ENCODE measurements at regions not wholly inside any gene's neighbourhood (a gene's known extent, or its start where the extent isn't known, plus 50 kb on each side); places are given as distances from the start of the nearest gene placed in this dataset.

DNA sequence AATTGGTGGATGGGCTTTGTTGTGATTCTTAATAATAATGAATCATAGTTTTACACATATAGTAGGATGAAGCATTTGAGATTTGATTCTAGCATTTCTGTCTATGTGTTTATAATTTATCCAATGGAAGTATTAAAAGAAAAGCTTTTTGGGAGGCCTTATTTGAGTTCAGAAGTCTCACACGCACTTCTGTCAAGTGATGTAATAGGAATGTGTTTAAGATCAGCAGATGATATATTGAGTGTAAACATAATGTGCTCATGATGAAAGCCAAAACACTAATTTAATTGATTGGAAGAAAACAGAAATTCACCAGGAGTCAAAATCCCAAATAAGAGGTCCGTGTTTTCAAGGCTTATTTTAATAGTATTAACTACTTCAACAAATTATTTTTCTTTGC is 435.6 kb upstream of the HSF2 start:
- no peak for TF ChIP-seq POLR2AphosphoS5 (IDR thresholded peaks at IDR 0.05; ENCODE audit: low read depth, low read length)
- no peak for TF ChIP-seq POLR2A (IDR thresholded peaks at IDR 0.05; ENCODE audit: low read depth, low read length)
